Type B pancreatic cell (in vitro differentiated cells): ENCODE measurements at regions not wholly inside any gene's neighbourhood (a gene's known extent, or its start where the extent isn't known, plus 50 kb on each side); places are given as distances from the start of the nearest gene placed in this dataset.
"Not testable (repeated sequence)": the region's sequence is repeated elsewhere in the genome, so short reads cannot be mapped to it uniquely, and the experiment has no call there.

Experiments used
- DNase-seq: peaks from one replicate; pipeline ENCODE4 v3.0.0; 2021; ENCODE audit warnings: mixed read lengths; ENCODE audit not compliant: unreplicated experiment; ENCODE audit errors: extremely low spot score
- H3K27ac Mint-ChIP-seq: 2 replicates; pipeline ENCODE4 v1.8.0; 2021; ENCODE audit warnings: mild to moderate bottlenecking, mixed read lengths
- H3K27me3 Mint-ChIP-seq: 2 replicates; pipeline ENCODE4 v1.8.0; 2021; ENCODE audit warnings: mixed read lengths
- H3K36me3 Mint-ChIP-seq: 2 replicates; pipeline ENCODE4 v1.8.0; 2021; ENCODE audit warnings: mixed read lengths
- H3K4me1 Mint-ChIP-seq: one replicate; pipeline ENCODE4 v1.8.0; 2021; ENCODE audit warnings: mixed read lengths; ENCODE audit not compliant: unreplicated experiment
- H3K4me3 Mint-ChIP-seq: 2 replicates; pipeline ENCODE4 v1.8.0; 2021; ENCODE audit warnings: mild to moderate bottlenecking, mixed read lengths
- H3K9me3 Mint-ChIP-seq: 2 replicates; pipeline ENCODE4 v1.8.0; 2021; ENCODE audit warnings: mixed read lengths
- CTCF ChIP-seq: fragments of 200-600 bp; sonication (generic); conservative IDR thresholded peaks from 2 replicates; pipeline ENCODE4 v1.5.0; 2021; ENCODE audit warnings: antibody characterized with exemption, mild to moderate bottlenecking

- H3K9me3 Mint-ChIP-seq = peaks cover 6% of the 10 kb centered on the region
These were observed 474.3 kb downstream of the MID1IP1 start for GRCh38 chrX:39275500-39276068.

DNA sequence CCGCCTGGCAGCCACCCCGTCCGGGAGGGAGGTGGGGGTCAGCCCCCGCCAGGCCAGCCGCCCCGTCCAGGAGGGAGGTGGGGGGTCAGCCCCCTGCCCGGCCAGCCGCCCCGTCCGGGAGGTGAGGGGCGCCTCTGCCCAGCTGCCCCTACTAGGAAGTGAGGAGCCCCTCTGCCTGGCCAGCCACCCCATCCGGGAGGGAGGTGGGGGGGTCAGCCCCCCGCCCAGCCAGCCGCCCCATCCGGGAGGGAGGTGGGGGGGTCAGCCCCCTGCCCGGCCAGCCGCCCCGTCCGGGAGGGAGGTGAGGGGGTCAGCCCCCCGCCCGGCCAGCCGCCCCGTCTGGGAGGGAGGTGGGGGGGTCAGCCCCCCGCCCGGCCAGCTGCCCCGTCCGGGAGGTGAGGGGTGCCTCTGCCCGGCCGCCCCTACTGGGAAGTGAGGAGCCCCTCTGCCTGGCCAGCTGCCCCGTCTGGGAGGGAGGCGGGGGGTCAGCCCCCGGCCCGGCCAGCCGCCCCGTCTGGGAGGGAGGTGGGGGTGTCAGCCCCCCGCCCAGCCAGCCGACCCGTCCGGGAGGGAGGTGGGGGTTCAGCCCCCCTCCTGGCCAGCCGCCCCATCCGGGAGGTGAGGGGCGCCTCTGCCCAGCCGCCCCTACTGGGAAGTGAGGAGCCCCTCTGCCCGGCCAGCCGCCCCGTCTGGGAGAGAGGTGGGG lies 476.6 kb downstream of the MID1IP1 start:
- not testable (repeated sequence) for H3K4me1 Mint-ChIP-seq, H3K36me3 Mint-ChIP-seq, H3K27me3 Mint-ChIP-seq, H3K4me3 Mint-ChIP-seq, H3K27ac Mint-ChIP-seq, DNase-seq
- peaks cover 13% of the 10 kb centered on the region for H3K9me3 Mint-ChIP-seq

More at GRCh38 chrX:39275500-39276068, 474.3 kb downstream of the MID1IP1 start:
- no peak overlapping the region for H3K27ac Mint-ChIP-seq
- H3K4me1 Mint-ChIP-seq = no peaks in the 10 kb centered on the region
- no peak for DNase-seq
- no peak overlapping the region for H3K4me3 Mint-ChIP-seq
- no peaks in the 10 kb centered on the region for H3K36me3 Mint-ChIP-seq
- no peaks in the 10 kb centered on the region for H3K27me3 Mint-ChIP-seq
- TF ChIP-seq CTCF = no peak

DNA sequence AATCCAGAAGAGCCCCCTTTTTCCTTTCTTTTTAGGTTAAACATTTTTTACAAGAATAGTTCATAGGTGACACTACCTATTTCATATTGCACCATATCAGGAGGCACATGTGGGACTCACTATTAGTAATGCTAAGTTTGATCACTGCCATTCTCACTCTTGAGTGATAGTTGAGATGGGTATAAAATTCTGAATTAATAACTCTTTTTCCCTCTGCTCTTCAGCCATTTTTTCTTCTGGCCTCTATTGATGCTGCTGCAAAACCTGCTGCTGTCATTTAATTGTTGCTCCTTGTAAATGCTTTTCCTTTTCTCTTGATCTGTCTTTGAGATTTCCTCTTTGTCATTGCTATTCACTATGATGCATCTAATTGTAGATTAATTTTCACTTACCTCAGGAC lies 482.0 kb downstream of the MID1IP1 start:
- H3K9me3 Mint-ChIP-seq = peaks cover 25% of the 10 kb centered on the region
- no peak for DNase-seq
- H3K27ac Mint-ChIP-seq = no peak overlapping the region
- H3K4me3 Mint-ChIP-seq = no peak overlapping the region
- no peak for TF ChIP-seq CTCF
- no peaks in the 10 kb centered on the region for H3K27me3 Mint-ChIP-seq
- no peaks in the 10 kb centered on the region for H3K36me3 Mint-ChIP-seq
- no peaks in the 10 kb centered on the region for H3K4me1 Mint-ChIP-seq

DNA sequence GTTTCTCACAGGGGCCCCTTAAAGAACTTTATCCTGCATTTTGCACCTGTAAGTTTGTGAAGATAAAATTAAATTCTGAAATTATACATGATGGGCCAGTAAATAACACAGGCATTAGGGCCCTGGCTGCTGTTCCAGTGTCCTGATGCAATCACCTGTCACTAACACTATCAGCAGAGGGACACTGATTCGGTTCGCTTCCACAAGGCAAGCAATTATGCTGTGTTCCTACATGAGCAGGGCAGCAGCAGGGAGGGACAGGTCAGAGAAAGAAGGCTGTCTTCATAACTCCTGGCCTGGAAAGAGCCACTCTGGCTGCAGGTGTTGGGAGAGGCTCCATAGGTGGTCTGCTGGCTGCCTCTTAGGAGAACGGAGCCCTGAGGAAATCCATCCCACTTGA lies 487.3 kb downstream of the MID1IP1 start:
- no peak for TF ChIP-seq CTCF
- no peaks in the 10 kb centered on the region for H3K36me3 Mint-ChIP-seq
- H3K4me3 Mint-ChIP-seq = no peak overlapping the region
- peaks cover 9% of the 10 kb centered on the region for H3K9me3 Mint-ChIP-seq
- no peaks in the 10 kb centered on the region for H3K27me3 Mint-ChIP-seq
- no peak for DNase-seq
- H3K4me1 Mint-ChIP-seq = no peaks in the 10 kb centered on the region
- no peak overlapping the region for H3K27ac Mint-ChIP-seq

DNA sequence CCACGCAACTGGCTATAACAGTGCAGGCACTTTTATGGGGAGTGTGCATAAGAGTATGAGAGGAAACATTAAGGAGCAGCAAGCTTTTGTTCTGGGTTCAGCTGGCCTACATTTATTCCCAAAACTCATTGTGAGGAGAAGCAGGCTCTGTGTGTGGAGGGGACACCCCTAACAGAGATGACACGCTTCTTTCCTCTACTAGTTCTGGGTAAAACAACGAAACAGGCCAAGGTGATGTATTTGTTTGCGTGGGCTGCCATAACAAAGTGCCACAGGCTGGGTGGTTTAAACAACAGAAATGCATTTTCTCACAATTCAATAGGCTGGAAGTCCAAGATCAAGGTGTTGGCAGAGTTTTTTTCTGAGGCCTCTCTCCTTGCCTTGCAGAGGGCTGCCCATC lies 488.6 kb downstream of the MID1IP1 start:
- no peak for DNase-seq
- no peak for TF ChIP-seq CTCF
- H3K4me1 Mint-ChIP-seq = no peaks in the 10 kb centered on the region
- no peak overlapping the region for H3K4me3 Mint-ChIP-seq
- H3K27me3 Mint-ChIP-seq = no peaks in the 10 kb centered on the region
- no peak overlapping the region for H3K27ac Mint-ChIP-seq
- H3K36me3 Mint-ChIP-seq = no peaks in the 10 kb centered on the region
- H3K9me3 Mint-ChIP-seq = peaks cover 8% of the 10 kb centered on the region

GRCh38 chrX:39293203-39293602 lies 491.9 kb downstream of the MID1IP1 start:
- H3K27ac Mint-ChIP-seq = no peak overlapping the region
- H3K9me3 Mint-ChIP-seq = no peaks in the 10 kb centered on the region
- H3K27me3 Mint-ChIP-seq = no peaks in the 10 kb centered on the region
- H3K4me3 Mint-ChIP-seq = no peak overlapping the region
- H3K4me1 Mint-ChIP-seq = no peaks in the 10 kb centered on the region
- no peak for DNase-seq
- TF ChIP-seq CTCF = no peak
- H3K36me3 Mint-ChIP-seq = no peaks in the 10 kb centered on the region
